ENCODE measurements at regions not wholly inside any gene's neighbourhood (a gene's known extent, or its start where the extent isn't known, plus 50 kb on each side); places are given as distances from the start of the nearest gene placed in this dataset.

DNA sequence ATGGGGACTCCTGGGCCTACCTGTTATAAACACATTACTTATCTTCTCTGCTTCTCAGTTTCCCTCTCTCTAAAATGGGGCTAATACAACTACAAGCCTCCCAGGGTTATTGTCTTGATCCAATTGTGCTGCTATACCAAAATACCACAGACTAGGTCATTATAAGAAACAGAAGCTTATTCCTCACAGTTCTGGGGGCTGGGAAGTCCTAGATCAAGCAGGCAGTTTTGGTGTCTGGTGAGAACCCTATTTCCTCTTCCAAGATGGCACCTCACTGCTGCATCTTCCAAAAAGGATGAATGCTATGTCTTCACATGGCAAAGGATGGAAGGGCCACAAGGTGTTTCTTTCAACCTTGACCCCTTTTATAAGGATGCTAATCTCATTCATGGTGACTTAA is 732.9 kb upstream of the TBX3 start:
- no peak for DNase-seq

DNA sequence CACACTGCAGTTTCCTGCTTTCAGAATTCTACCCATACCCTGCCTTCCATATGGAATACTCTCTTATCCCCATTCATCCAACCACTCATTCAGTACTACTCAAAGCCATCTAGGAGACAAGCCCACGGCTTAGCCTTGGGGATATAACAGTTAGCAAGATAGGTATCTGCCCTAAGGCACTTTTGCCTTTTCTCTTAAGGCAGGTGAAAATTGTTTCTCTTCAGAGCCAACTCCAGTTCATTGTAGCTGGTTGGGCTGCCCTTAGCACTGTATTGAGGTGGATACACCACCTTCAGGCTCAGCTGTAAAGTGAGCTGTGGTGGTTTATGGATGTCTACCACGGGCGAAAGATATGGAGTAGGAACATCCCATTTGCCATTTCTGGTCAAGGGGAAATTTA is 729.7 kb upstream of the TBX3 start:
- no peak for DNase-seq

GRCh38 chr12:115412831-115413230 is 728.9 kb upstream of the TBX3 start:
- DNase-seq = no peak

GRCh38 chr12:115411121-115411520 is 727.1 kb upstream of the TBX3 start:
- no peak for DNase-seq

- no peak for DNase-seq
These were observed 724.7 kb upstream of the TBX3 start for GRCh38 chr12:115408642-115409041.

- DNase-seq = no peak
These were observed 723.7 kb upstream of the TBX3 start for GRCh38 chr12:115407723-115408122.

DNA sequence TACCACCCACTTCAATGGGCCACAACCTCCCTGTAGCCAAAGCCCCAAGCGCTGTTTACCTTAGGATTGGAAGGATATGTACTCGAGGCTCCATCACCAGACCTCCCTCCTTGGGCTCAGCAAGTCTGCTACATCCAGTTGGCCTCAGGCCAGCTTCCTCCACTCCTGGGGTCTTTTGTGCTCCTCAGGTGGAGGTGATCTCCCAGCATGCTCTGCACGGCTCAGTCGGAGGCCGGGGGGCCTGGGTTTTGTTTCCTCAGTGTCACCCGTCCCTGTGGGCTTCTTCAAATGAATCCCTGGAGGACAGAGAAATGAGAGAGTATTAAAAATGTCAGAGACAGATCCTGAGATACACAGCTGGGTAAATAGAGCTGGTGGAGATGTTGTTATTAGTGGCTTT is 723.1 kb upstream of the TBX3 start:
- DNase-seq = no peak

DNA sequence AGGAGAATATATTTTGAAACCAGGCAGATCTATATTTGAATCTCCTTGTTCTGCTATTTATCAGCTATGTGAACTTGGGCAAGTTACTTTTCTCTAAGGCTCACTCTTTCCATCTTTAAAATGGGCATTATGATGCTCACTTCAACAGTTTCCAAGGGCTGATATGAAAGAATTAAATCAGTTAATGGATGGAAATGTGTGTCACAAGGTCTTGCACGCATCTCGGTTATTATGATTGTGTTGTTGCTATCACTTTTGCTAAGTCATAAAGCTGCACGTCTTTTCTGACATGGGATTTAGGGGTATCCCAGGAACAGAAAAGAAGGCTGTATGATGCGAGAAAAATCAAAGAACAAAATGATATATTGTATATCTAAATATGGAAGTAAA is 721.5 kb upstream of the TBX3 start:
- DNase-seq = no peak

DNA sequence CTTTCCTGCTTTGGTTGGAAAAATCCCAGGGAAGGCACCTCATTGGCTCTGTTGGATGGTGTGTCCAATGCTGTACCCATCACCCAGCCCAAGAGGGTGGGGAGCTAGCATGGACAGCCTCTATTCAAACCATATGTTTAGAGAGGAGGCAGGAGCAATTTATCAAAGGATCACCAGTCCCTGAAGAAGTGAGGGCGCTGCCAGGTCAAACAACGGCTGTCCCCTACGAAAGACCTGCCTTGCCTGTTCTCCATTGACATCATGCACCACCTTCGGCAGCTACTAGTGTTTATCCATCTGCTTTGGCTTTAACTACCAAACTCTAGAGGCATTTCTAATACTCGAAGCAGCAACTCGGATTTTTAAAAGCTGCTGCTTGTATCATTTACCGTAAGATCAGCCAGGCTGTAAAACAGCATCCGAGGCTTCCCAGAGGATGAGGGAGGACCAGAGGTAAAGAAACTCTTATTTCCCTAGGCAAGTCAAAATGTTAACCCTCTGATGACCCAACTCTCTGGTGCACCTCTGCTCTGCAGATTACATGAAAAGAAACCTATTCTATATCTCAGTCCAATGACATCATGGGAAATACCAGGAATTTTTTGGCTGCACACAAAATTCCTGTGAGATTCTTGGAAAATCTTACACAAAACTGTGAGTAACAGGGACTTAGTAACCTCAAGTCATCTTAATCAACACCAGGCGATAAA is 720.9 kb upstream of the TBX3 start:
- no peak for DNase-seq

DNA sequence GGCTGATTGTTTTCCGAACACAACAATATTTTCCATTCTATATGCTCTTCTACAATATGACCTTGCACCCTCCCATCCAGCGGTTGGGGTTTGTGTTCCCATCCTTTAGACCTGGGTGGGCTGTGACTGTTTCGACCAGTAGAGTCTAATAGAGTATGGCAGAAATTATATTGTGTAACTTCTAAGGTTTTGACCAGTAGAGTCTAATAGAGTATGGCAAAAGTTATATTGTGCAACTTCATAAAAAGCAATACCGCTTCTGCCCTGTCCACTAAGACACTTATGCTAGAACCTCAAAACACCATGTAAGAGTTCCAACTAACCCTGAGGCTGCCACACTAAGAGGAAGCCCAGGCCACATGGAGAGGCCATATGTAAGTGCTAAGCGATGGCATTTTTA is 719.7 kb upstream of the TBX3 start:
- DNase-seq = no peak

- no peak for DNase-seq
These were observed 719.3 kb upstream of the TBX3 start for GRCh38 chr12:115403253-115403652.

DNA sequence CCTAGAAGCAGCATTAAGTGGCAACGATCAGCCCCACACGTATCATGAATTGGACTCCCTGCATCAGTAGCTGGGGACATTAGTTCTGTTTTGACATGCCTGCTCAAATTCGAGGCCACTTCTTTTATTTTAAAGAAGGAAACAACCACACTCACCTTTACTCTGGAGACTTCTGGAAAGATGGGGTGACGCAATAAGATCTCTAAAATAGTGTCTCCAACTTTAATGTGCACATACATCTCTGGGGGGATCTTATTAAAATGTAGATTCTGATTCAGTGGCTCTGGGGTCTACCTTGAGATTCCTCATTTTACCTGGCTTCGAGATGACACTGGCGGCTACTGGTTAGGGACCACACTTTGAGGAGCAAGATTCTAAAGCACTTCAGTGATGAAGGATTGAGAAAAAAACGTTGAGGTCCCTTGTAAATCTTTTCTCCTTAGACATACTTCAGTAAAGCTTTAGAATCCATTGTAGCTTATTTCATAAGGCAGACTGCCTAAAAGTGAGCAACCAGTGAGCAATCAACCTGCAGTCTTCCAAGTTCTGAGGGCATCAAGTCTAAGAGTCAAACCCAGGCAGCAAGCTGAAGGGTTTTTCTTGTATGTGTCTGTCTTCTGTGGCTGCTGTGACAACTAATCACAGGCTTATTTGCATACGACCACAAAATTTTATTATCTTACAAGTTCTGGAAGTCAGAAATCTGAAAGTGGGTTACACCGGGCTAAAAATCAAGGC is 718.6 kb upstream of the TBX3 start:
- no peak for DNase-seq

- DNase-seq = no peak
These were observed 717.8 kb upstream of the TBX3 start for GRCh38 chr12:115401761-115402160.

- no peak for DNase-seq
These were observed 716.0 kb upstream of the TBX3 start for GRCh38 chr12:115400011-115400410.

DNA sequence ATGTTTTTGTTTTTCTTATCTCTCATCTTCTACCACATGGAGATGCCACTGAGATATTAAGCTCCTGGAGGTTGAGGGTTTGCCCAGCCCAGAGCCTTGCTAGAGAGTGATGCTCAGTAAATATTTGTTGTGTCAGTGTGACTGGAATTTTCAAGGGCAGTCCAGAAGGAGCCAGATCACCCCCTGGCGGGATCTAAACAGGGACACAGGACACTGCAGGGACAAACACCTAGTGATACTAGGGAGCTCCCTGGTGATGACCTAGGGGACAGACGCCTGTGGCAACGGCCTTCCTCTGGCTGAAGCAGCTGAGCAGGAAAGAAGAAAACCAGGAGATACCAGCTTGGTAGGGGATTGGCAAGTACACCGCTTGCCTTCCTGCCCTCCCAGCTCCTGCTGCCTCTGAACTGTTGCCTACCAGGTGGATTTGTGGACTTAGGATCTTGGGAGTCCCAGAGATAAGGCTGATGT is 714.4 kb upstream of the TBX3 start:
- DNase-seq = no peak

GRCh38 chr12:115396567-115396966 is 712.6 kb upstream of the TBX3 start:
- no peak for DNase-seq

DNA sequence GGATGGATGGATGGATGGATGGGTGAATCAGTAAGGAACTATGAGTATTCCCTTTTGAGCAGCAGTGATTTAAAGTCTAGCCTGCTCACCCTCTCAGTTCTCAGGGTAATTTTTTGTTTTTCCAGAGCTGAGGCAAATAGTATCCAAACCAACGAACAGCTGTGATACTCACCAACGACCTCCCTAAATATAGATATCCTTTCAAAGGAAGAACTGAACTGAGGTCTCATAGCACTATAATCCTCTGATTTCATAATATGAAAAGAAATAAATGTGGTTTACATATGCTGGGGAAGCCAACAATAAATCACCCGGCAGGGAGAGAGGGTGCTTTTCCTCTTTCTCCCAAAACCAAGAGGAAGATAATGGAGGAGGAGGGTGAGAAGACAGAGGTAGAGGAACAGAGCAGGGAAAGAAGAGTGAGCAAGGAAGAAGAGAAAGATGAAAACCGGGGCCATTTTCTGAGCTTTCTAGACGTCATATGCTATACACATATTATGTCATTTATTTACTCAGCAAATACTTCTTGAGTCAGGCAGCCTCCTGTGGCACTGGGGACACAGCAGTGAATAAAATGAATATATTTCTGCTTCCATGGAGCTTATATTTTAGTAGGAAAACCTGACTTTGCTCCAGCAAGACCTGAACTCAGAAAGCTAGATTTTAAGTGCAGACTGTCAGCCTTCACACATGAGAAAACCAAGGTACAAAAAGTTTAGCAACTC is 710.7 kb upstream of the TBX3 start:
- no peak for DNase-seq

DNA sequence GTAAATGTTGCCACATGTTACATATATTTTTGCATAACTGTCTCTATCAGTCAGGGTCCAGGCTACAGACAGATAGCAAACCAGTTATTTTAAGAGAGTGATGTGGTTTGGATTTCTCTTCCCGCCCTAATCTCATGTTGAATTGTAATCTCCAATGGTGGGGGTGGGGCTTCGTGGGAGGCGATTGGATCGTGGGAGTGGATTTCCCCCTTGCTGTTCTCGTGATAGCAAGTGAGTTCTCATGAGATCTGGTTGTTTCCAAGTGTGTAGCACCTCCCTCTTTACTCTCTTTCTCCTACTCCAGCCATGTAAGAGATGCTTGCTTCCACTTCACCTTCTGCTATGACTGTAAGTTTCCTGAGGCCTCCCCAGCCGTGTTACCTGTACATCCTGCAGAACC is 704.2 kb upstream of the TBX3 start:
- DNase-seq = no peak

DNA sequence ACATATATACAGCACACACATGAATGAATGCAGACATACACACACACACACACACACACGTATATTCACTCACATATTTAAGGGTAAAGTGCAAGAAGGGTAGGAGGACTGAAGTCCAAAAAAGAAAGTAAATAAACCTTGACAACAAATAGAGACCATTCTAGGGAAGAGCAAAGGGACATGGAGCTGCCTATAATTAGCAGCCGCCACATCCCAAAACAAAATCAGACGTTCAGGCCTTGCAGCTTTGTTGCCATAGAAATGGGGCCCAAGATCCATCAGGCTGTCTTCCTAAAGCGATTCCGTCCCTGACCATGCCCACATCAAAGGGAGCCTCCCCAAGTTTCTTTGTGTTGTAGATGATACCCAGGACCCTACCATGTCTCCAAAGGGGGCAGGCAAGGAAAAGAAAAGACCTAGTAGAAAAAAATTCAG is 703.5 kb upstream of the TBX3 start:
- DNase-seq = no peak

- DNase-seq = no peak
These were observed 703.0 kb upstream of the TBX3 start for GRCh38 chr12:115386946-115387345.

GRCh38 chr12:115385141-115385540 is 701.2 kb upstream of the TBX3 start:
- DNase-seq = no peak

DNA sequence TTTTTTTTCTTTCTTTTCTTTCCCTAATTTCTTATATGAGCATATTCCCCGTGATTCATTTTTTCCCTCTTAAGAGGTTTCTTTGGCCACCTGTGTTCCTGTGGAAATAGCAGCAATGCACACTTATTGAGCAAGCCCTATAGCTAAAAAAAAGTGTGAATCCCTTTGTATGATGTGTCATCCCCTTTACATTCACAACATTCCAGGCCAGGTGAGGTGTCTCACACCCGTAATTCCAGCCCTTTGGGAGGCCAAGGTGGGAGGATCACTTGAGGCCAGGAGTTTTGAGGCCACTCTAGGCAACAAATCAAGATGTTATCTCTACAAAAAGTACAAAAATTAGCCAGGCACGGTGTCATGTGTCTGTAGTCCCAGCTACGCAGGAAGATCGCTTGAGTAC is 700.4 kb upstream of the TBX3 start:
- no peak for DNase-seq

DNA sequence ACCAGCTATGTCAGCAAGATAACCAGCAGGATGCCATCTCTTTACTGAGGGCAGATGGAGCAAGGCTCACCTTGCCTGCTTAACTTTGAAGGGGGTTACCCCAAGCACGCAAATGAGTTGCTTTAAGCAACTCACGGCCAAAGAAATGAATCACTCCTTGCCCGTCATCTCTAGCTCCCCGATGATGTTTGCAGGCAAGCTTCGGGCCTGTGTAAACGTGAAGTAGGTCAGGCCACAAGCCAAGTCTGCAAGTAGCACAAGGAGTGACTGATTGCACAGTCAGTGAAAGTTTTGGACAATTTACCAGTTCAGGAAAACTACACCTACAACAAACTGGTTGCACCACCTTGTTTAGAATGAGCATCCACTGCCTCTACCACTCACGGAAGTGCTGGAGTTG is 699.7 kb upstream of the TBX3 start:
- no peak for DNase-seq

GRCh38 chr12:115382681-115383080 is 698.7 kb upstream of the TBX3 start:
- no peak for DNase-seq
